SK-N-SH treated with all-trans-retinoic acid at 6 μM for 48 hours (cell line): ENCODE measurements at regions not wholly inside any gene's neighbourhood (a gene's known extent, or its start where the extent isn't known, plus 50 kb on each side); places are given as distances from the start of the nearest gene placed in this dataset.
"Not testable (repeated sequence)": the region's sequence is repeated elsewhere in the genome, so short reads cannot be mapped to it uniquely, and the experiment has no call there.

Source experiments
- OSR1 ChIP-seq: fragments of 250-450 bp; sonication (Bioruptor Pico); IDR thresholded peaks from 2 replicates; pipeline ENCODE4 v1.8.0; 2022; ENCODE audit warnings: moderate library complexity, mild to moderate bottlenecking, inconsistent platforms
- PATZ1 ChIP-seq: fragments of 250-450 bp; sonication (Bioruptor Pico); IDR thresholded peaks from 2 replicates; pipeline ENCODE4 v1.8.0; 2020; ENCODE audit warnings: mild to moderate bottlenecking, moderate library complexity, borderline replicate concordance
- SNAI2 ChIP-seq: fragments of 250-450 bp; sonication (Bioruptor Pico); IDR thresholded peaks from 2 replicates; pipeline ENCODE4 v1.5.0; 2020; ENCODE audit warnings: mild to moderate bottlenecking, moderate library complexity
- TCF4 ChIP-seq: fragments of 250-450 bp; sonication (Bioruptor Pico); IDR thresholded peaks from 2 replicates; pipeline ENCODE4 v1.8.0; 2021; ENCODE audit warnings: mild to moderate bottlenecking, moderate library complexity, borderline replicate concordance
- ZFP3 ChIP-seq: fragments of 250-450 bp; sonication (Bioruptor Pico); IDR thresholded peaks from 2 replicates; pipeline ENCODE4 v1.5.0; 2020; ENCODE audit warnings: mild to moderate bottlenecking, moderate library complexity
- ZFP30 ChIP-seq: fragments of 450-650 bp; formaldehyde crosslinking; IDR thresholded peaks from 2 replicates; pipeline ENCODE4 v1.5.0; 2022; ENCODE audit warnings: mild to moderate bottlenecking, moderate library complexity

GRCh38 chr5:38134294-38134693 lies 124.1 kb upstream of the EGFLAM start:
- not testable (repeated sequence) for TF ChIP-seq PATZ1 (CRISPR knock-in tag); OSR1 (CRISPR knock-in tag); TCF4; ZFP3 (CRISPR knock-in tag); SNAI2 (CRISPR knock-in tag); ZFP30
